HG03442 (cell line): ENCODE measurements at regions not wholly inside any gene's neighbourhood (a gene's known extent, or its start where the extent isn't known, plus 50 kb on each side); places are given as distances from the start of the nearest gene placed in this dataset.

Source experiments
- ATAC-seq: cut with Tn5 transposase; IDR thresholded peaks from one replicate; pipeline ENCODE4 v1.9.1; 2021; ENCODE audit warnings: mild to moderate bottlenecking, moderate library complexity; ENCODE audit not compliant: unreplicated experiment

DNA sequence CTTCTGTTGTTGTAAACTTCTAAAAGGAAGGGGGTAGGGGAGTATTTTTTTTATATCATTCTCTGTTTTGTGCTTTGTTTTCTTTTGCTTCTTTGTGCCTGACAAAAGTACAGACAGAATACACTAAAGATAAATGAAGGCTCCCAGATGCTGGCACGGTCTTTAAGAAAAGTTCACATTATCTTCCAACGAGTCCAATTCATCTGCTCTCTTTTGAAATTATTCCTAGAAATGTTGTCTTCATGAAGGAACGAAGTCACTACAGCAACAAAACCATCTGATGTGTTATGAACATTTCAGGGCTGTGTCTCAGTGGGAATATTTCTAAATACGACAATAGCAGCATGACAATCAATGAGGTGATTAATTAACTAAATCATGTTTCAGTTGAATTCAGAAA, 813.8 kb upstream of the HTR2C start:
- ATAC-seq = no peak

DNA sequence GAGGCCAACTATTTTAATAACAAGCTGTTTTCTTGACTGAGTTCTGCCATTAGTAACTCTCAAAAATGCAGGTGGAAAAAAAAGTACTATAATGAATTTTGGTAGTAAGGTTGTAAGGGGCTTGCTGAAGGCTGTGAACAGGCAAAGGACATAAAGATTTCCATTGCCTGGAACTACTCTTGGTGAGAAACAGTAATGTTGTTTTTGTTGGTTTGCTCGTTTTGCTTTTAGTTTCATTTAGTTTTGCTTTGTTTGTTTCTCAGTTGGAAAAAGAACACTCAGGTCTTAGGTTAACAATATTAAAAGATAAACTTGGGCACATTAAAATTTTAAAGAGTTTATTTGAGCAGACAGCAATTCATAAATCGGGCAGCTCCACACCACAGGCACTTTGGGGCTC, 824.5 kb upstream of the HTR2C start:
- no peak for ATAC-seq

DNA sequence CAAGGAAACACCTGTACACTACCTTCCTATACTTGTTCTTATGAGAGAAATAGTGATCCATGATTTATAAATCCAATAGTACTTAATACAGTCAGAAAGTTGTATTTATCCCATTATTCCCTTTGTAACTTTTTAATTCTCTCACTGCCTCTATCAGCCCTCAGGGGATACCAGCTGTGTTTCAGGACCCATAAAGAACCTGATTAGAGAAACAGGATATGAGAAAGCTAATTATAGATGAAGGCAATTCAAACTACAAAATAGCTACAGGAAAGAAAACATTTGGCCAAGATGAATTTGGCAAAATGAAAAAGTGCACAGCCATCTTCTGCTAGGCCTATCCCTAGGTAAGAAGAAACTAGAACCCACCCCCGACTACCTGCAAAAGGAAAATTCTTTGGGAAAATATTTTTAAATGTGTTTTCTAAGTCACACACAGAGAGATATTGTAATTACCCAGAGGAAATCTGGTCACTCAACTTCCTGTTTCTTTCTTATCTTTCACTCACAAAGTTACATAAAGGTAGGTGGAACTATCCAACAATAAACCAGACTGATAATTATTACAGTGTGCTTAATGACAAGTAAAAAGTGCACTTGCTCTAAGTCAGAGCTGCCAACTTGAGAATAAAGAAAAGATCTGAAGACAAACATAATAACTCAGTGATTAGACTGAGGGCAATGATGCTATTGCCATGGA, 836.5 kb upstream of the HTR2C start:
- ATAC-seq = peak; percentile 61

DNA sequence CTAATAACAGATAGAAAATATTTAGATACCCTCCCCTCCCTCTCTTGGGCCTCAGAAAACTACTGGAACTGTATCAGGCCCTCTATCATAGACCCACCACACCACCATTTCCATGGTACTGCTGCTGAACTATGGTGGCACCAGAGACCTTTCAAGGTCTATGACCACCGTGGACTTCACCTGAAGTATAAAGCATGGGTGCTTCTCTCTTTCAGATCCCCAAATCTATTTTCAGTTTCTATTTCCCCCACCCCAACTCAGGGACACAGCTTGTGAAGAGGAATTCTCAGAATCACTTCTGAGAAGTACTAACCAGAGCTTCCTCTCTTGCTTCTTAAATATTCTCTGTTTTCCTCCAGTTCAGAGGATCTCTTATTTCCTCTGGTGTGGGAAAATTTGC, 840.8 kb upstream of the HTR2C start:
- ATAC-seq = peak; percentile 45

DNA sequence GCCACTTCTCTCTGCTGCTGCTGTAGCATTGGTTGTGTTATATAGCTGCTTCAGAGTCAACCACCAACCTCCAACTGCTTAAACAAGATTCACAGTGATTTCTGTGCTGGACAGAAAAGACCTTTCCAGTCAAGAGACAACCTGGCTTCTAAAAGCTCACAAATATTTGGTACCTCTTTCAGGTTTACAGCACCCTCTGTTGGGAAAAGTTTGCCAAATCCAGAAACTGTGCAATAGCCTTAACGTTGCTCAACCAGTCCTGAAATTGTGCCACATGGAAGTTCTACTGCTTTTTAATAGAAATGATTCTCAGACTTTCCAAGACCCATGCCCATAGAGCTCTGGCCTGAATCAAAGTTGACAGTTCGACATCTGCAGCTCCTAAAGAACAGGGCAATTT, 842.1 kb upstream of the HTR2C start:
- ATAC-seq = no peak

DNA sequence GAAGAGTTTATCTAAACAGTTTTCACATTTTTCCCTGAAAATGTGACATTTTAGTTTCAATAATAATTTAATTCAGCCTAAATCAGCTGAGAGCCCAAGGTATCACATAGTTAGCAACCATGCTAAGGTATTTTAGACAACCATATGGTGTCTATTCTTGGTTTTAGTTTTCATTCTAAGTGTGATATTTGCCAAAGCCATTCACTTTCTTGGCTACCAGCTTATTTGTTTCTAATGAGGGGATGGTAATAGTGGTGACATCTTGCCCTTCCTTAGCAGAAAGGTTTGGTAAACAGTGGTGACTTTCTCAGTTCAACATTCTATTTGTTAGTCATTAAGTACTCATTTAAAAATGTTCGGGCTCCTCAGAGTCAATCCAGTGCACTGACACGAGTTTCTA, 854.9 kb upstream of the HTR2C start:
- ATAC-seq = no peak

DNA sequence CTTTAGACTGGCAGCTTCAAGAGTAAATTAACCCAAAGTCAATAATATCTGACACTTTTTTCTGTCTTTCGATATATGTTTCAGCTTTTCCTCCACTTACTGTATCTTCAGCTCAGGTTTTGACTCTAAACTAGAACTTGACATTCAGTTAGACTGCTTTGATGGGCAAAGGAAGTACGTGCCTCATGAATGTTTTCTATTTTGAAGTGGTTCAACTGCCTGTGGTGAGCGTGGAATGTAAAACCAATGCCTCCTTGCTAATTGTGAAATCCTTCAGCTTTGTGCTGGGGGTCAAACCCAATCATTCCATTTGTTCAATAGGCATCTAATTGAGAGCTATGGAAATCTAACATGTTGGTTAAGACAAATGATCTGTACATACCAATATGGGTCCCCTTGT, 857.0 kb upstream of the HTR2C start:
- ATAC-seq = no peak

DNA sequence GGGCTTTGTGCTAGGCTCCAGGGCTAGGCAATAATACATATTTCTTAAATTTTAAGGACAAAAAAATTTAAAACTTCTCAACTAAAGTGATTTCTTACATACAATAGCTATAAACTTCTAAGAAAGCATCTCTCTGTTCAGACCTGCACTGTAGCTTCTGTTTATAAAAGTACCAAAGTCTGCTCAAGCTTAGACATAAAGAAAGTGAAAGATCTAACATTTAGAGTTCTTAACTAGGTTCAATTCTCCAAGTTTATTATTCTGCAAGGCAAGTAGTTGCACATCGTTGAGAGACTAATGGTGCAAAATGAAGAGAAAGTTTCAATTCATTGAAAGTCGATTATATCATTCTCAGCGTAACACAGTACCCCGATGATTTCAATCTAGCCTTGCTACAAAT, 857.4 kb upstream of the HTR2C start:
- ATAC-seq = peak; percentile 48

DNA sequence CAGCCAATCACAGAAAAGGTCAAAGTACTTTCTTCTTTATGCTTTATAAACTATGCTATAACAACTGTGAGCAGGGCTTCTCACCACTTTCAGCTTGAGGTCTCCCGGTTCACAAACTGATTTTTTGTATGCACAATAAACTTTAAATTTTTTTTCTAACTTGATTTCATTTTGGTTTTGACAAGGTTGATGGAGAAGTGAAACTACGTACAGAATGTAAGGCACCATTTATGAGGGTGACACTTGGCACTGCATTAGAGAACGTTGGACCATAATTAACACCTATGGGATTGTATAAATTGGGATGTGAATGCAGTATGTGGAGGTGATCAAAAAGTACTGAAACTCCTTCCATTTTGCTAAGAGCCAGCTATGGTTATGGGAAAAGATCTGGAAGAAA, 857.9 kb upstream of the HTR2C start:
- ATAC-seq = peak; percentile 52

DNA sequence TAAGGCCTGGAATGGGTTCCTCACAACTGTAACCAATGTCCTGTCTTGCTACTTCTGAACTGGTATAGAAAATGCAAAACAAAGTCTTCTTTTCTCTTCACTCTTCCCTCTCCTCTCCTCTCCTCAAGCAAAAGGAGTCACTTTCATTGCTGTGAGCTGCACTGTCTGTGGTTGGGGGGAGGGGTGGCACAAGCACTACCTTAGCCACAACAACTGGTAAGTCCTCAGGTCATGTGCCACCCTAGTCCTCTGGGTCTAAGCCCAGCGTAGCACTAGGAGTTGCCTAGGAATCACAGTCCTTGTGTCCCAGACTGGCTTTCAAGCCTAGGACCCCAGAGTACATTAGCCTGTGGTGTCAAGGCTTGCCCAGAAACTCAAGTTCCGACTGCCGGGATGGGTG, 859.3 kb upstream of the AMOT start:
- ATAC-seq = no peak

DNA sequence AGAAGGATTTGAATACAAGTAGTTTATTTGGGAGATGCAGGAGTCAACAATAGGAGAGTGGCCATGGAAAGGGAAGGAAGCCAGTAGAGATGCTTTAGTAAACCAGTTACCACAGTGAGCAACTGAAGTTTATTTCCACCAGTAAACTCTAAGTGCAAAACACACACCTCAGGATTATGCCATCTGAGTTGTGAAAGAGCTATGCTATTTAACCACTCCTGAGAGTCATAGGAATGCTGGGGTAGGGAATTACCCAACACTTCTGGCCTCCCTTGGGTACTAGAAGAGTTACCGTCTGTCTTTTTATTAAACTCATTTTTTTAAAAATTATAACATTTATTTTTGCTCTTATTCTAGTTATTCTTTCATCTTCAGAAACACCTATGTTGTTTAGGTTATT, 834.6 kb upstream of the AMOT start:
- ATAC-seq = no peak

DNA sequence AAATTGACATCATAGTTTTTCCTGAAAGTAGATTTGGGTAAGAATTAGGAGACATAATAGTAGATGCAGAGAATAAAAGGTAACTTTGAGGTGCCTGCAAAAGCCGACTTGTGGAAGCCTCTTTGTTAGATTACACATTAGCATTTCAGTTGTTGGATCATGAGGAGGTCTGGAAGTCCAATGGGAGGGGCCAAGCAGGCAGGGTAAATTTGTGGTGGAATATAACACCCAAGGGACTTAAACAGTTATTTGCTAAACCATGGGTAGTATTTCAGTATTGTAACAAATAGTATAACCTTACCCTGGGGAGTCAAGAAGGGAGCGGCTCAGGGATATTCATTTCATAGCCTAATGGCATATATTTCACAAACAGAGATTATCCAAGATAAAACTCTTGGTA, 810.7 kb upstream of the AMOT start:
- ATAC-seq = no peak

DNA sequence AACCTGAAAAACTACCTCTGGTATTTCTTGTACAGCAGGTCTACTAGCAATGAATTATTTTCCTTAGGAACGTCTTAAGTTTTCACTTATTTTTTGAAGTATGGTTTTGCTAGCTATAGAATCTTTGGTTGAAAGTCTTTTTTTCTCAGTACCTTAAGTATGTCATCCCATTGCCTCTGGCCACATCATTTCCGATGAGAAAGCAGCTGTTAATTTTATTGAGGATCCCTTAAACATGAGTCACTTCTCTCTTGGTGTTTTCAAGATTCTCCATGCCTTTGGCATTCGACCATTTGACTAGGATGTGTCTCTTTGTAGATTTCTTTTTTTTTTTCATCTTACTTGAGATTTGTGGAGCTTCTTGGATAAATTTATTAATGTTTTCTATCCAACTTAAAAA, 803.8 kb upstream of the AMOT start:
- no peak for ATAC-seq

DNA sequence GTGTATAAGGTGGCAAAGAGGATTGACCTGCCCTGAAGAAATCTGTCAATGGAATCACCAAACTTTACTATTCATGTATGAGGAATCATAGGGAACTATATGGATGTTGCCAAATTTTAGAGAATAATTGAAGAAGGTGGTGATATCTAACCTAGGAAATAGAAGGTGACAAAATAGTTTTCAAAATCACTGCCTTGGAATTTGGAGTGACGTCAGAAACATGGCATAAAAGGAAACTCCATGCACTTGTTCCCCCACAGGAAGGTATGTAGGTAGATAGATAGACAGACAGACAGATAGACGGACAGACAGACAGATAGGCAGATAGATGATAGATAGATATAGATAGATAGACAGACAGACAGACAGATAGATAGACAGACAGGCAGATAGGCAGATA, 793.9 kb upstream of the AMOT start:
- no peak for ATAC-seq

DNA sequence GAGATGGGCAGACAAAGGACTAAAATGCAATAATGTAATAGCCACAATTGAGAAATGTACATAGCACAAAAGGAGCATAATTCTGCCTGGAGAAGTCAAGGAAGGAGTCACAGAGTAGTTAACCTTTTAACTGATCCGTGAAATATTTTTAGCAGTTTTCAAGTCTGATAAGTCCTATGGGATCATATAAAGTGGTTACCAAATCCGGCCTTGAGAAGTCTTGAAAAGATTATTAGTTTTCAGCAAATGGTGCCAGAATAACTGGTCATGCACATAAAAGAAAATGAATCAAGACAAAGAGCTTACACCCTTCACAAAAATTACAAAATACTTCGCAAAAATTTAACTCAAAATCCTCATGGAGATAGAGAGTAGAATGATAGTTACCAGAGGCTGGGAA, 788.7 kb upstream of the AMOT start:
- ATAC-seq = no peak

DNA sequence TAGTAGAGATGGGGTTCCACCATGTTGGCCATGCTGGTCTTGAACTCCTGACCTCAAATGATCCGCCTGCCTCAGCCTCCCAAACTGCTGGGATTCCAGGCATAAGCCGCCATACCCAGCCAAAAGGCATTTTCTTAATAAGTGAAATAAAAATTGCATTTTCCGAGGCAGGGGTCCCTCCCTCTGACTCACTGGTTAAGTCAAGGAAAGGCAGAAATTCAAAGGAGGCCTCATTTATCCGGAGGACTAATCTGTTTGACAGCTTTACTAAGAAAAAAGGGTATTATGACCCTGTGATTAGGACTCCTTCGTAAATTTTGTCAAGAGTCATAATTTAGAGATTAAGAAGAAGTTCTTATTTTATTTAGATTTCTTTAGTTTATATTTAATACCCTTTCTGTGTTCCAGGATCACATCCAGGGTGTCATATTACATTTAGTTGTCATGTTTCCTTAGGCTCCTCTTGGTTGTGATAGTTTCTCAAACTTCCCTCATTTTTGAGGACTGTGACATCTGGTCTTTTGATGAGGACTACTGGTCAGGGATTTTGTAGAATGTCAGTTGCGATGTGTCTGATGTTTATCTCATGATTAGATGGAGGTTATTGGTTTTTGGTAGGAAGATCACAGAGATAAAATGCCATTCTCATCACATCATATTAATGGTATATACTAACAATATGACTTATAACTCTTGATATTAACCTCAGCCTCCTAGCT, 753.7 kb upstream of the AMOT start:
- ATAC-seq = no peak

DNA sequence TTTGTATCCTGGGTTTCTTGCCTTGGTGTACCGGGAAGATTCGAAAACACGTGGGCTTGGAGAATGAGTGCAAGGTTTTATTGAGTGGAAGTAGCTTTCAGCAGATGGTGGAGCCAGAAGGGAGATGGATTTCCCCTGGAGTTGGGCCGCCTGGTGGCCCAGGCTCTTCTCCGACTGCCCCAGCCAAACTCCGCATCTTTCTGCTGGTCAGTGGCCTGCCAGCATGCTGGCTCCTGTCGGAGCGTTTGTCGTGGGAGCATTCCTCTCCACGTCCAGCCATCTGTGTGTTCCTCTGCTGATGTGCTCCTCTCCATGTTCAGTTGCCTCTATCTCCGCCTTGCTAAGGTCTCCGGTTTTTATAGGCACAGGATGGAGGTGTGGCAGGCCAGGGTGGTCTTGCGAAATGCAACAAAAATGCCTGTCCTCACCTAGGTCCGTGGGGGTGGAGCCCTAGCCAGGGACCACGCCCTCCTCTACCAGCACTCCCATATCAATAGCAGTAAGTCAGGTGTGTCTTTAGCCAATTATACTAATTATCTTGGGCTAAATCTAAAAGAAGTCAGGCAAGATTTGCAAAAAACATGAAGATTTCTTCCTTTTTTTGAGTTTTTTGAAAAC, 745.8 kb upstream of the AMOT start:
- no peak for ATAC-seq

DNA sequence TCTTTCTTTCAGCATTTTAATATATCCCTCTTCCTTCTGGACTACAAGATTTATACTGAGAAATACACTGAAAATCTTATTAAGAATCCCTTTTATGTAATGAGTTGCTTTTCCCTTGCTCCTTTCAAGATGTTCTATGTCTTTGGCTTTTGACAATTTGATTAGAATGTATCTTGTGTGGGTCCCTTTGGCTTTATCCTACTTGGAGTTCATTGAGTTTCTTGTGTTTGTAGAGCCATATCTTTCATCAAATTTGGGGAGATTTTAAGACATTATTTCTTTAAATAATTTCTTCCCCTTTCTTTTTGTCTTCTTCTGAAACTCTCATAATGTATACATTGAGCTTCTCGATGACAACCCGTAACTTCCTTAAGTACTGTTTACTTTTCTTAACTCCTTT, 739.9 kb upstream of the AMOT start:
- ATAC-seq = no peak

DNA sequence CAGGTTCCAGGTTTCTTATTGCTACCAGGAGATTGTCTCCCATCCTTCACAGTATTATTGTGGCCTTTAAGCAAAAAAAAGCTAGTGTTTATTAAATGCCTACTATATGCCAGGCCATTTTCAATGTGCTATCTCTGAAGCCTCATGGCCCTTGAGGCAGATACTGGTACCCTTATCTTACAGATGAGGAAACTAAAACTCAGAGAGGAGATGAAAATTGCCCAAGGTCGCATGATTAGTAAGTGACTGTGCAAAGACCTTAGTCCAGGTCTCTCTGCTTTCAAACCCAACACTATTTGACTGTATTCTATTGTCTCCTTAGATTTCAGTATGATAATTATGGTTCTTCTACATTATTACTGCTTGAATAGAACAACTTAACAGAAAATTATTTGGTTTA, 717.9 kb upstream of the AMOT start:
- ATAC-seq = no peak

DNA sequence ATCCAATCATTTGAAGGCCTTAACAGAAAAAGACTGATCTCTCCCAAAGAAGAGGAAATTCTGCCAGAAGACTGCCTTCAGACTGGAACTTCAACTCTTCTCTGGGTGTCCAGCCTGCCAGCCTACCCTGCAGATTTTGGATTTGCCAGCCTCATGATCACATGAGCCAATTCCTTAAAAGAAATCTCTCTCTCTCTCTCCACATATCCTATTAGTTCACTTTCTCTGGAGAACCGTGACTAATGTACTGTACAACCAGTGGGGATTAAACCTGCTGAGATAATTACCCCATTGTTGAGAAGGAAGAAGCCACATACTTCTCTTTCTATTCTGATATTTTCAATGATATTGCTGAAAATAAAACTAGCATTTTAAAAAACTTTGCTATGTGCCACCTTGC, 711.3 kb upstream of the AMOT start:
- no peak for ATAC-seq

DNA sequence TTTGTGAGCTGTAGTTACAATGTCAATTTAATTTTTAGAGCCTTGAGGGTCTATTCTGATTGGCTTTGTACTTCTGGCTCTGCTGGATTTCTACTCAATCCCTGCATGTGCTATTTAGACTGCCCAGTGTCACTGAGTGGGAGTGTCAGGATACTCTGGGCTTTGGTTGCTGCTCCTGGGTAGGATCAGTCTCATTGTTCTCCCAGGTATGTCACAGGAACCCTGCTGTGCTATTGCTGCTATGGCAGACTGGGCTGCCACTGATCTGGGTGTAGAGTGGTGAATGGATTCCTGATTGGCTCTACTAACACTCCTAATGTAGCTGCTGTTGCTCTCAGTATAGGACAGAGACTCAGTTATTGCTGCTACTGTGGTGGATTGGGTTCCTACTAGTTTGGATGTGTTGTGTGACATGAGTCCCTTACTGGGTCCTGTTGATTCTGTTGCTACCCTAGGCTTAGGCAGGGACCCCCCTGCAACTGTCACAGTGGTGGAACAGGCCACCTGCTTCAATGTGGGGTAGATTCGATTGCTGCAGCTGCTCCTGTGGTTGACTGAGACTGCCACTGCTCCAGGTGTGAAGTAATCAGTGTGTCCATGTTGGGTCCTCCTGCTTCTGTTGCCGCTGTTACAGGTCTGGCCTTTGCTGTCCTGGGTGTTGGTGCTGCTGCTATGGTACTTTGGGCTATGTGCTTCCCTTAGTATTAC, 707.8 kb upstream of the AMOT start:
- ATAC-seq = no peak

DNA sequence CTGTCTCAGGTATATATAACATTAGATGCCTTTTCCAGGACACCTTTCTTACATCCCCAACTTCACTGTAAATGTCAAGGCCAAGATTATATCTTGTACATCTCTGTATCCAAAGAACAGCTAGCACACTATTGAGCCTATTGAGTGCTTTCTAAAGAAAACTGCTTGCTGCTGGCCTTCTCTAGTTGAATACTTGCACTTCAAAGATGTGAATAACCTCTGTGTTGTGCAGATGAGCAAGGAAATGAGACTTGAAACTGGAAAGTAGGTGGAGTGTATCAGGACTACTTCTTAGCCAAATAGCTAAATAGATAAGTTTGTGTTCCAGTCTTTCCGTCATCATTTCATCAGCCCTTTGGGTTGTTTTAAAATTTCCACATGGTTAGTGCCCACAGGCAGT, 704.4 kb upstream of the AMOT start:
- no peak for ATAC-seq
